ENCODE measurements at regions not wholly inside any gene's neighbourhood (a gene's known extent, or its start where the extent isn't known, plus 50 kb on each side); places are given as distances from the start of the nearest gene placed in this dataset.

DNA sequence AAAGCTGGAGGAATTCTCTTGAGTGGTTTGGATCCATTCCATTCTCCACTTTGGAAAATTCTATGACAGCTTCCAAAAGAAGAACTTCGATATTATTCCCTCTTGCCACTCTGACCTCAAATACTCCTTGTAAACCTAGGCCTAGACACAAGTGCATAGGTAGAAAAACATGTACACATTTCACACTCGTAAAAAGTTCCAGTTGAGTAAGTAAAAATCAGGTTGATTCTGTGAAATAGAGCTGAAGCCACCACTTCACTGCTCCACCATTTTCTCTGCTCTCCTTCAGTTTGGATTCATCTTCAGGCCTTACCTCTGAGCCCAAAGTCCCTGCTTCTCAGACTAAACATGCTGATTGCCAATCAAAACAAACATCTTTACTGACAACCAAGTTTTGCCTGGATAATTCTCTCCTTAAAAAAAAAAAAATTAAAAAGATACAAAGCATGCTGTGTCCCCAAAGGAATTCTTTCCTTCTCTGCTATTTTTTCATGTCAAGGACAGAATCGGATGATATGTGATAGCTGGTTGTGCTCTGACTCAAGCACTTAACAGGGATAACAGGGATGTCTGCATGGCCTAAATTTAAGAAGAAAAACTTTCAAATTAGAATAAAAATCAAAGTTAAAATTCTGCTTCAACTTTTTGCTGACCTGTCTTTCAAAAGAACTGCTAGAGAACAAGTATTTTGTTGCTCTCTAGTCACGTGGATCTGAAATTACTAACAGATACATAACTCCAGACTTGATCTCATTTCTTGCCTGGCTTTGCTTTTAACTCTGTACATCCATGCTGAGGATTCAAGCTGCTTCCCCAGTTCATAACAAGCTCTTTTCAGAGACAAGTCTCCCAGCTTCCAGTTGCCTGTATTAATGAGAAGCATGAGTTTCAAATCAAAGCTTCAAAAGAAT, 420.9 kb upstream of the INTU start:
- TF ChIP-seq, protein P1, sequence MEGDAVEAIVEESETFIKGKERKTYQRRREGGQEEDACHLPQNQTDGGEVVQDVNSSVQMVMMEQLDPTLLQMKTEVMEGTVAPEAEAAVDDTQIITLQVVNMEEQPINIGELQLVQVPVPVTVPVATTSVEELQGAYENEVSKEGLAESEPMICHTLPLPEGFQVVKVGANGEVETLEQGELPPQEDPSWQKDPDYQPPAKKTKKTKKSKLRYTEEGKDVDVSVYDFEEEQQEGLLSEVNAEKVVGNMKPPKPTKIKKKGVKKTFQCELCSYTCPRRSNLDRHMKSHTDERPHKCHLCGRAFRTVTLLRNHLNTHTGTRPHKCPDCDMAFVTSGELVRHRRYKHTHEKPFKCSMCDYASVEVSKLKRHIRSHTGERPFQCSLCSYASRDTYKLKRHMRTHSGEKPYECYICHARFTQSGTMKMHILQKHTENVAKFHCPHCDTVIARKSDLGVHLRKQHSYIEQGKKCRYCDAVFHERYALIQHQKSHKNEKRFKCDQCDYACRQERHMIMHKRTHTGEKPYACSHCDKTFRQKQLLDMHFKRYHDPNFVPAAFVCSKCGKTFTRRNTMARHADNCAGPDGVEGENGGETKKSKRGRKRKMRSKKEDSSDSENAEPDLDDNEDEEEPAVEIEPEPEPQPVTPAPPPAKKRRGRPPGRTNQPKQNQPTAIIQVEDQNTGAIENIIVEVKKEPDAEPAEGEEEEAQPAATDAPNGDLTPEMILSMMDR (IDR thresholded peaks at IDR 0.05; ENCODE audit: low read depth, low read length) = no peak
- no peak overlapping the region for H3K27ac ChIP-seq
- no peak for DNase-seq

DNA sequence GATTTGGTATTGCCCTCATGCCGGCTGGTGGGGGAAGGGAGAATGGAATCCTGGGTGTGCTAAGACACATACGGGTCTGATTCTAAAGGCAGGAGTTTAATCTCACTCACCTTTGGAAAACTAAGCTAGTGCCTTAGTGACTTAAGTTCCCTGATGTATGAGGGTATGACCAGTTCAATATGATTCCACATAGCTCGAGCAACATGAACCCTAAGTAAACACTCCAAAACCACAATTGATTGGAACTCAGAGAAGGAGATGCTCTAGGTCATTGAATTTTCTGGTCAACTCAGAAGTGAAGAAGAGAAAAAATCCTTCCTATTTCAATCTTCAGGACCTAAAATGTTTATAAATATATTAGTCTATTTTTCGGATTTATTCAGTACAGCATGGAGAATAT, 420.1 kb upstream of the INTU start:
- Histone ChIP-seq H3K9me3 (ENCODE audit: severe bottlenecking) (no peaks in the 10 kb centered on the region), H3K27ac (no peak overlapping the region), H3K27me3 (ENCODE audit: insufficient read depth, low read depth, severe bottlenecking) (no peaks in the 10 kb centered on the region), H3K4me3 (ENCODE audit: low read depth, low read length) (no peak overlapping the region), H3K36me3 (no peaks in the 10 kb centered on the region)
- TF ChIP-seq, protein P1 (IDR thresholded peaks at IDR 0.05; ENCODE audit: low read depth, low read length) = no peak
- DNase-seq = no peak

More for the DNA sequence above, 420.9 kb upstream of the INTU start:
- H3K9me3 ChIP-seq (ENCODE audit: severe bottlenecking) = no peaks in the 10 kb centered on the region
- no peaks in the 10 kb centered on the region for H3K27me3 ChIP-seq (ENCODE audit: insufficient read depth, low read depth, severe bottlenecking)
- no peaks in the 10 kb centered on the region for H3K36me3 ChIP-seq
- no peak overlapping the region for H3K4me3 ChIP-seq (ENCODE audit: low read depth, low read length)

DNA sequence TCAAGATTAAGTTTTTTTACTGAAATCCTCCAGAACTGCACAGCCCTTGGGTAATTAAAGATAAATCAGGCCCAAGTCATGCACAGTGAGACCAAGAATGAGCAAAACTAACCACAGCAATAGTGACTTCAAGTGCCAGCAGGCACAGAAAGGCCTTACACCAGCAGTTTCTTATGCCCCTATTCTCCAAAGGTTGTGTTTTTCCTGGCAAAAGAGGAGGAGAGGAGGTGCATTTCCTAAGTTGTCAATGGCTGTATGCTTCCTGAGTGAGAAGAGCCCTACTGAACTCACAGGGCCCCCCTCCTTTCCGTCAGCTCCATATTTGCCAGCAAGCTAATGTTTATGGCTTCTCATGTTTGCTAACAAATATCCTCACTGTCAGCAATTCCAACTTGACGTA, 418.7 kb upstream of the INTU start:
- DNase-seq = no peak
- Histone ChIP-seq H3K27ac (no peak overlapping the region), H3K9me3 (ENCODE audit: severe bottlenecking) (no peaks in the 10 kb centered on the region), H3K4me3 (ENCODE audit: low read depth, low read length) (no peak overlapping the region), H3K27me3 (ENCODE audit: insufficient read depth, low read depth, severe bottlenecking) (no peaks in the 10 kb centered on the region), H3K36me3 (no peaks in the 10 kb centered on the region)
- TF ChIP-seq, protein P1 (IDR thresholded peaks at IDR 0.05; ENCODE audit: low read depth, low read length) = no peak

DNA sequence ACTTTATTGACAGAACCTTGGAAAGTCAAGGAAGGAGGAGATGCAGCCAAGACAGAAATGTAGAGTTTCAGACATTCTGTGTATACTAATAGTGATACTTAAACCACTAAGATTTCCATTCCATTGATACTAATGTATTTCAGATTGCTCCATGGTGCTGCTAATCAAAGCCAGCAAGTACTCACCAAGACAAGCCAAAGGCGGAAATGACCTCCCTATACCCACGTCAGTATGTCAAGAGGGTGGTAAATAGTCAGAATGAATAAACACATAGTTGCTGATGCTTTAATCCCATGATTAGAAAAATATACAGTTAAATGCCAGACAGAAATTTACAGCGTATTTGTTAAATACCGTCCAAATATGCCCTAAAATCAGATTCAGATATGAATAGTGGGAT, 417.8 kb upstream of the INTU start:
- H3K9me3 ChIP-seq (ENCODE audit: severe bottlenecking) = no peaks in the 10 kb centered on the region
- H3K36me3 ChIP-seq = no peaks in the 10 kb centered on the region
- H3K27me3 ChIP-seq (ENCODE audit: insufficient read depth, low read depth, severe bottlenecking) = no peaks in the 10 kb centered on the region
- no peak overlapping the region for H3K4me3 ChIP-seq (ENCODE audit: low read depth, low read length)
- no peak for DNase-seq
- H3K27ac ChIP-seq = no peak overlapping the region
- TF ChIP-seq, protein P1 (IDR thresholded peaks at IDR 0.05; ENCODE audit: low read depth, low read length) = no peak

DNA sequence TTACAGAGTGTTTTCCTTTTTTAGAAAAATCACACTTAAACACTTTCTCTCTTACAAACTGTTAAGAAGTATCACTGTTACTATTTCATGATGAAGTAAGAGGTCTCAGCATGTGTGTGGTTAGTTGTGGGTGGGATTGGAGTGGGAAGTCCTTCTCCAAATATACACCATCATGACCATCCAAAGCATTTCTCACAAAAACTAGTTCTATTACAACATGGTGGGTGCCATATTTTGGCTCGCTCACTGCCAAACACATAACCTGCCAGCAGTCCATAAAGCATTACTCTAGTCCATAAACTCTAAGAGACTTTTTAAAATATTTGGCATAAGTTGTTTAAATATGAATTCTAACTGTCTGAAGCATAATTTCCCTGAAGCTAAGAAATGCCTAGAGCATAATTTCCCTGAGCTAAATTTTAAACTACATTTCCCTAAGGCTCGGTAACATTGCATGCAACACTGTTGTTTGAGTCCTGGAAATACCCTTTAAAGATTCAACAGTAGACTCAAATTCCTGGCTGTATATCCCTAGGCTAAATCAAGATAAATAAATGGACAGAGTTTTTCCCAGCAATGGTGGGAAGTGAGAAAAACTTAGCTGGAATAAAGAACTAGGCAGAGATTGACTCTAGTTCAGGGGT, 415.0 kb upstream of the INTU start:
- no peak for DNase-seq
- H3K27me3 ChIP-seq (ENCODE audit: insufficient read depth, low read depth, severe bottlenecking) = no peaks in the 10 kb centered on the region
- no peaks in the 10 kb centered on the region for H3K9me3 ChIP-seq (ENCODE audit: severe bottlenecking)
- TF ChIP-seq, protein P1 (IDR thresholded peaks at IDR 0.05; ENCODE audit: low read depth, low read length) = no peak
- H3K36me3 ChIP-seq = no peaks in the 10 kb centered on the region
- no peak overlapping the region for H3K4me3 ChIP-seq (ENCODE audit: low read depth, low read length)
- H3K27ac ChIP-seq = no peak overlapping the region
